K562 (cell line): ENCODE measurements at regions not wholly inside any gene's neighbourhood (a gene's known extent, or its start where the extent isn't known, plus 50 kb on each side); places are given as distances from the start of the nearest gene placed in this dataset.

Experiments used
- ATAC-seq: fragments of 200-7000 bp; cut with Tn5 transposase; 3 replicates; pipeline ENCODE4 v1.9.1; 2020; ENCODE audit warnings: moderate library complexity
- BruUV-seq: library from RNA; stranded (reverse); fragments of 400-500 nt; replicated peaks from 2 replicates; lab custom pipeline; 2021; lab: Mats Ljungman, UMichigan
- CTCF ChIA-PET: fragments of 300-600 bp; formaldehyde crosslinking; extraction: SDS; loops from one replicate; lab custom pipeline; 2021; ENCODE audit warnings: low intra/inter-chr PET ratio; lab: Yijun Ruan, JAX
- POLR2A ChIA-PET: fragments of 300-600, 350-650 bp; sonication (Branson Sonifier 250); formaldehyde crosslinking; extraction: SDS; loops from one replicate; lab custom pipeline; 2021; ENCODE audit warnings: antibody characterized with exemption, inconsistent platforms; lab: Yijun Ruan, JAX
- DNase-seq, 4 experiments: peaks; one replicate each; pipeline versions ENCODE4 v3.0.0 to v3.0.0-alpha.2; 2011 to 2018; ENCODE audit warnings: low spot score in 3 of 4, mixed read lengths in 3 of 4; ENCODE audit errors: extremely low read depth in 1 of 4
- FAIRE-seq: peaks from 2 replicates; lab custom pipeline; 2011; peaks lifted over from hg19 to GRCh38; lab: Jason Lieb, UNC
- H2AFZ ChIP-seq: 2 replicates; pipeline ENCODE4 v1.6.0; 2011; ENCODE audit warnings: low read depth, low read length, control low read depth, inconsistent platforms
- H3K27ac ChIP-seq: fragments of 200-600 bp; 3 replicates; pipeline ENCODE4 v1.8.0; 2011; ENCODE audit warnings: low read depth, mild to moderate bottlenecking, control low read depth, inconsistent platforms, low read length, moderate library complexity, mixed read lengths; ENCODE audit errors: extremely low read depth
- H3K27me3 ChIP-seq, 2 experiments: fragments of 300-600 bp in 1 of 2; 2 replicates in 1 of 2; 3 replicates in 1 of 2; pipeline versions ENCODE4 v1.6.0 to v1.8.0; 2011; ENCODE audit warnings: inconsistent platforms in 2 of 2, low read length in 2 of 2, mild to moderate bottlenecking in 1 of 2, mixed read lengths in 1 of 2, moderate library complexity in 1 of 2; ENCODE audit not compliant: control insufficient read depth in 2 of 2, insufficient read depth in 2 of 2
- H3K36me3 ChIP-seq: fragments of 300-600 bp; 3 replicates; pipeline ENCODE4 v1.8.0; 2011; ENCODE audit warnings: mild to moderate bottlenecking, low read length, inconsistent platforms; ENCODE audit not compliant: control insufficient read depth, insufficient read depth
- H3K4me1 ChIP-seq, 2 experiments: fragments of 200-600 bp in 1 of 2; replicated peaks in 1 of 2; 2 replicates in 1 of 2; 3 replicates in 1 of 2; pipeline versions ENCODE4 v1.5.1 to v1.8.0; 2011; ENCODE audit warnings: inconsistent platforms in 2 of 2, low read length in 2 of 2, mild to moderate bottlenecking in 1 of 2, mixed read lengths in 1 of 2, moderate library complexity in 1 of 2; ENCODE audit not compliant: control insufficient read depth in 2 of 2, insufficient read depth in 2 of 2
- H3K4me2 ChIP-seq: 2 replicates; pipeline ENCODE4 v1.6.1; 2011; ENCODE audit warnings: low read length, control low read depth, inconsistent platforms, mixed read lengths; ENCODE audit not compliant: insufficient read depth
- H3K4me3 ChIP-seq: fragments of 200-600 bp; sonication (generic), shearing (Covaris generic); 2 replicates; pipeline ENCODE4 v1.5.1; 2016; ENCODE audit warnings: control low read depth, inconsistent platforms
- H3K79me2 ChIP-seq: fragments of 200-600 bp; 3 replicates; pipeline ENCODE4 v1.8.0; 2011; ENCODE audit warnings: low read length, inconsistent platforms; ENCODE audit not compliant: control insufficient read depth, insufficient read depth
- H3K9ac ChIP-seq, 2 experiments: 2 replicates each; pipeline versions ENCODE4 v1.6.0 to v1.6.1; 2011; ENCODE audit warnings: low read depth in 2 of 2, low read length in 2 of 2, control low read depth in 1 of 2, inconsistent platforms in 1 of 2, mild to moderate bottlenecking in 1 of 2, mixed read lengths in 1 of 2; ENCODE audit not compliant: insufficient read depth in 1 of 2
- H3K9me1 ChIP-seq: one replicate; pipeline ENCODE4 v1.6.0; 2011; ENCODE audit warnings: inconsistent platforms, mild to moderate bottlenecking, low read length, moderate library complexity; ENCODE audit not compliant: control insufficient read depth, insufficient read depth
- H3K9me3 ChIP-seq: replicated peaks from 2 replicates; pipeline ENCODE4 v1.5.1; 2011; ENCODE audit warnings: low read depth, low read length, inconsistent platforms; ENCODE audit not compliant: control insufficient read depth, insufficient read depth
- H4K20me1 ChIP-seq: replicated peaks from 2 replicates; pipeline ENCODE4 v1.6.1; 2011; ENCODE audit warnings: low read length, inconsistent platforms, mixed read lengths; ENCODE audit not compliant: control insufficient read depth, insufficient read depth
- GATAD2A ChIP-seq: fragments of 450-650 bp; IDR thresholded peaks from 2 replicates; pipeline ENCODE4 v1.6.1; 2017
- PTBP1 ChIP-seq: fragments of 200-400 bp; formaldehyde crosslinking; IDR thresholded peaks from 2 replicates; pipeline ENCODE4 v1.6.1; 2017; ENCODE audit warnings: low read depth, low read length
- YBX1 ChIP-seq: fragments of 450-650 bp; IDR thresholded peaks from 2 replicates; pipeline ENCODE4 v1.7.1; 2016; ENCODE audit warnings: mild to moderate bottlenecking
- ZEB2 ChIP-seq: fragments of 450-650 bp; IDR thresholded peaks from 2 replicates; pipeline ENCODE4 v1.6.1; 2016
- ZNF134 ChIP-seq: fragments of 250-450 bp; sonication (Bioruptor Pico); conservative IDR thresholded peaks from 2 replicates; pipeline ENCODE4 v1.4.0; 2020
- WGBS: fragments of 100-300 bp; shearing (Covaris generic); methylation state at CpG from one replicate; pipeline ENCODE4 v1.1.6; 2016; ENCODE audit warnings: low coverage, mixed read lengths; ENCODE audit not compliant: insufficient coverage; ENCODE audit errors: missing lambda C conversion rate; 5-methylcytosine and 5-hydroxymethylcytosine counted together
- in situ Hi-C: fragments of 300-500 bp; cut with MboI; formaldehyde crosslinking; loops from 4 replicates; pipeline ENCODE4 v1.15.0; 2018; ENCODE audit warnings: inconsistent platforms, mixed read lengths
- intact Hi-C: fragments of 100-400 bp; cut with micrococcal nuclease; formaldehyde crosslinking; loops from 2 replicates; pipeline ENCODE4 v1.14.2; 2022
- TF ChIP-seq, protein P1 (sequence below): sonication (generic); formaldehyde crosslinking; IDR thresholded peaks from 2 replicates; pipeline ENCODE4 v1.8.0; 2022; ENCODE audit warnings: mild to moderate bottlenecking, missing genetic modification reagents, borderline replicate concordance
- TF ChIP-seq, protein P2 (sequence below): fragments of 450-650 bp; IDR thresholded peaks from 2 replicates; pipeline ENCODE4 v1.7.0; 2016; ENCODE audit warnings: borderline replicate concordance
- TF ChIP-seq, protein P3 (sequence below): IDR thresholded peaks from 2 replicates; pipeline ENCODE4 v1.6.1; 2014; ENCODE audit warnings: antibody characterized with exemption

DNA sequence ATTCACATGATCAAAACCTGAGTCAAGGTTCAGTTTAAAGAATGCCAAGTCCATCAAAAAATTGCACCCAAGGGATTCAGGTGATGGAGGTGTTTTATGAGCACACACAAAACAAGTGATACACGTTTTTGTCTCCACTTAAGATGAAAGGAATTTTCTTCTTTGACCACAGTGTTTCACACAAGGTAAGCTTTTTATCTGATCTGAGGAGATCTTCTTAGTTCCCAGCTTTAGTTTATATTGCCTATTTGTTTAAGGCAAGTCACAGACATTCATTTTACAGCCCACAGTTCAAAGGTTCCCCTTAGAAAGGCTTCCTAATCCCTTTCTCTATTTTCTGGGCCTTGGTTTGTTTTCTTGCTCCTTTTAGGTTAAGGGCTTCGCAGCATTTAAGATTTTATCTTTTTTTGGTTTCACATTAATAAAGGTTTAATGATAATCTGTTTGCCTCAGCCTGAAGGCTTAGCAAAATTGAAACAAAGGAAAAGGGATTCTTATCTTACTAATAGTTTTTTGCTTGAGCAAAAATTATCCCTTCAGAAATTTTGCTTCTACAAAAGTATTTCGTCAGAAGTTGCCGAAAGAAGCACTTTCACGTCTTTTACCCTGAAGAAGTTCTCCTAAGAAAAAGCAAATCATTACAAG, 420.5 kb upstream of the NAALADL2 start:
- DNase-seq: no peak
- Histone ChIP-seq H4K20me1 (no peaks in the 10 kb centered on the region), H2AFZ (no peak overlapping the region), H3K4me2 (no peak overlapping the region), H3K27me3 (no peaks in the 10 kb centered on the region), H3K36me3 (no peaks in the 10 kb centered on the region), H3K9me1 (no peaks in the 10 kb centered on the region), H3K27ac (no peak overlapping the region), H3K9me3 (no peaks in the 10 kb centered on the region), H3K4me1 (peaks cover 0 to 10% of the 10 kb centered on the region in 2 experiments; a peak in 2 of 5 replicates), H3K9ac (no peak overlapping the region), H3K4me3 (no peak overlapping the region), H3K79me2 (no peaks in the 10 kb centered on the region)
- POLR2A ChIA-PET: interaction anchor here (0.7 kb wide), 1 partner anchor 21 kb away, joined by 3 read pairs; no protein-coding TSS in a partner anchor
- no peak for TF ChIP-seq YBX1
- TF ChIP-seq GATAD2A: no peak
- no peak for TF ChIP-seq PTBP1
- no TSS peak for BruUV-seq
- no peak for ATAC-seq
- WGBS: 19% methylated on average over 5 of the region's 5 CpGs
- intact Hi-C loops: no loop called here
- CTCF ChIA-PET: no interaction called here
- in situ Hi-C loops: no loop called here
- FAIRE-seq: no peak

DNA sequence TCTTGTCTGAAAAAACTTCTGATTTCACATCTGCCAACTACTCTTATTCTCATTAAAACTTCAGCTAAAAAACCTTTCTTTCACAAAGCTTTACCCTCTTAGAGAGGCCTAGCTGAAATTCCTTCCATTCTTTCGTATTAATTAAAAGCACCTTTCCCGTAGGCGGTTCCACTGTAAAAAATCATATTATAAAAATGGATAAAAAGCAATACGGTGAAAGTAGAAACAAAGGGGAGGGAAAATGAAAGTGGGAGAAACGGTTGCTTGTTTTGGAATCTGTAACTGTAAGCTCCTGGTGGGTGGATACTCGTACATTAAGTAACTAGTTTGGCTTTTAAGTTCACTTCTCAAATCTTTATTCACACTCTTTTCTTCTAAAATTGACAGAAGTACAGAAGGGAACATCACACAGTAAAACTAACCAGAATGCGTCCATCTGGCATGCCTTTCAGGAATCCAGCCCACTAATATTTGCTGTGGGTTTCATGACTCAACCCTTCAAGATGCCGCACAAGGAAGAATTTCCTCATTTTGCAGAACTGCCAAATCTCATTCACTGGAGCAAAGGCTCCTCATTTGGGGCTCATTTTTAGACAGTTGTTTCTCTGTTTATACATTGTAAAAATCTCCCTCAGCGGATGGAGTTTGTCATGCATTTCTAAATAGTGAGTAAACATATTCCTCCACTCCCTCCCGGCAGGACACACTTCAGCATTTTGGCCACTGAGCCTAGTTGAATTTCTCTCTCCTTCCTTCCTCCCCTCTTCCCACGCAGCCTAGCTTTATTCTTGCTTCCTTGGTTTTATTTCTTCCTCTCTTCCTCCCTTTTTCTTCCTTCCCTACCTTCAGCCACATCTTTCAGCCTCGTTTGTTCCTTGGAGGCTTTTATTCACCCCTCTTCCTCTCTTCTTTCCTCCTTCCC, 419.5 kb upstream of the NAALADL2 start:
- H3K36me3 ChIP-seq: no peaks in the 10 kb centered on the region
- peak overlapping the region; percentile 30; the same call in 1 of the 2 replicates for H3K4me2 ChIP-seq
- FAIRE-seq (no peak), ATAC-seq (no peak), DNase-seq (peak in 1 of 4 experiments; percentile 2)
- BruUV-seq: no TSS peak
- peaks cover 0 to 10% of the 10 kb centered on the region in 2 experiments; a peak in 2 of 5 replicates for H3K4me1 ChIP-seq
- H3K9ac ChIP-seq: no peak overlapping the region
- no peaks in the 10 kb centered on the region for H3K27me3 ChIP-seq
- H3K9me3 ChIP-seq: no peaks in the 10 kb centered on the region
- no peak overlapping the region for H3K27ac ChIP-seq
- WGBS: 23% methylated on average over 12 of the region's 12 CpGs
- H3K79me2 ChIP-seq: no peaks in the 10 kb centered on the region
- ChIA-PET POLR2A (no interaction called here), CTCF (no interaction called here)
- no peaks in the 10 kb centered on the region for H3K9me1 ChIP-seq
- intact Hi-C loops: no loop called here
- peak overlapping the region; percentile 76; the same call in 1 of the 2 replicates for H2AFZ ChIP-seq
- in situ Hi-C loops: no loop called here
- no peak overlapping the region for H3K4me3 ChIP-seq
- no peaks in the 10 kb centered on the region for H4K20me1 ChIP-seq
- TF ChIP-seq ZEB2 (no peak), ZNF134 (CRISPR knock-in tag) (no peak), YBX1 (no peak)
- TF ChIP-seq, protein P1, sequence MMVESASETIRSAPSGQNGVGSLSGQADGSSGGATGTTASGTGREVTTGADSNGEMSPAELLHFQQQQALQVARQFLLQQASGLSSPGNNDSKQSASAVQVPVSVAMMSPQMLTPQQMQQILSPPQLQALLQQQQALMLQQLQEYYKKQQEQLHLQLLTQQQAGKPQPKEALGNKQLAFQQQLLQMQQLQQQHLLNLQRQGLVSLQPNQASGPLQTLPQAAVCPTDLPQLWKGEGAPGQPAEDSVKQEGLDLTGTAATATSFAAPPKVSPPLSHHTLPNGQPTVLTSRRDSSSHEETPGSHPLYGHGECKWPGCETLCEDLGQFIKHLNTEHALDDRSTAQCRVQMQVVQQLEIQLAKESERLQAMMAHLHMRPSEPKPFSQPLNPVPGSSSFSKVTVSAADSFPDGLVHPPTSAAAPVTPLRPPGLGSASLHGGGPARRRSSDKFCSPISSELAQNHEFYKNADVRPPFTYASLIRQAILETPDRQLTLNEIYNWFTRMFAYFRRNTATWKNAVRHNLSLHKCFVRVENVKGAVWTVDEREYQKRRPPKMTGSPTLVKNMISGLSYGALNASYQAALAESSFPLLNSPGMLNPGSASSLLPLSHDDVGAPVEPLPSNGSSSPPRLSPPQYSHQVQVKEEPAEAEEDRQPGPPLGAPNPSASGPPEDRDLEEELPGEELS: no peak
- TF ChIP-seq, protein P2, sequence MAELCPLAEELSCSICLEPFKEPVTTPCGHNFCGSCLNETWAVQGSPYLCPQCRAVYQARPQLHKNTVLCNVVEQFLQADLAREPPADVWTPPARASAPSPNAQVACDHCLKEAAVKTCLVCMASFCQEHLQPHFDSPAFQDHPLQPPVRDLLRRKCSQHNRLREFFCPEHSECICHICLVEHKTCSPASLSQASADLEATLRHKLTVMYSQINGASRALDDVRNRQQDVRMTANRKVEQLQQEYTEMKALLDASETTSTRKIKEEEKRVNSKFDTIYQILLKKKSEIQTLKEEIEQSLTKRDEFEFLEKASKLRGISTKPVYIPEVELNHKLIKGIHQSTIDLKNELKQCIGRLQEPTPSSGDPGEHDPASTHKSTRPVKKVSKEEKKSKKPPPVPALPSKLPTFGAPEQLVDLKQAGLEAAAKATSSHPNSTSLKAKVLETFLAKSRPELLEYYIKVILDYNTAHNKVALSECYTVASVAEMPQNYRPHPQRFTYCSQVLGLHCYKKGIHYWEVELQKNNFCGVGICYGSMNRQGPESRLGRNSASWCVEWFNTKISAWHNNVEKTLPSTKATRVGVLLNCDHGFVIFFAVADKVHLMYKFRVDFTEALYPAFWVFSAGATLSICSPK: no peak
- TF ChIP-seq, protein P3, sequence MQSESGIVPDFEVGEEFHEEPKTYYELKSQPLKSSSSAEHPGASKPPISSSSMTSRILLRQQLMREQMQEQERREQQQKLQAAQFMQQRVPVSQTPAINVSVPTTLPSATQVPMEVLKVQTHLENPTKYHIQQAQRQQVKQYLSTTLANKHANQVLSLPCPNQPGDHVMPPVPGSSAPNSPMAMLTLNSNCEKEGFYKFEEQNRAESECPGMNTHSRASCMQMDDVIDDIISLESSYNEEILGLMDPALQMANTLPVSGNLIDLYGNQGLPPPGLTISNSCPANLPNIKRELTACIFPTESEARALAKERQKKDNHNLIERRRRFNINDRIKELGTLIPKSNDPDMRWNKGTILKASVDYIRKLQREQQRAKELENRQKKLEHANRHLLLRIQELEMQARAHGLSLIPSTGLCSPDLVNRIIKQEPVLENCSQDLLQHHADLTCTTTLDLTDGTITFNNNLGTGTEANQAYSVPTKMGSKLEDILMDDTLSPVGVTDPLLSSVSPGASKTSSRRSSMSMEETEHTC: no peak
